HFFc6 (cell line): ENCODE measurements at regions not wholly inside any gene's neighbourhood (a gene's known extent, or its start where the extent isn't known, plus 50 kb on each side); places are given as distances from the start of the nearest gene placed in this dataset.

Experiments
- DNase-seq: peaks from one replicate; pipeline ENCODE4 v3.0.0-alpha.2; 2018
- H3K27ac Mint-ChIP-seq: 2 replicates; pipeline ENCODE4 v1.8.0; 2020; ENCODE audit warnings: mild to moderate bottlenecking, mixed read lengths
- H3K27me3 Mint-ChIP-seq: 2 replicates; pipeline ENCODE4 v1.8.0; 2021; ENCODE audit warnings: mild to moderate bottlenecking, moderate library complexity, mixed read lengths; ENCODE audit not compliant: insufficient read depth
- H3K36me3 Mint-ChIP-seq: 2 replicates; pipeline ENCODE4 v1.8.0; 2021; ENCODE audit warnings: low read depth, mixed read lengths
- H3K4me1 Mint-ChIP-seq: 2 replicates; pipeline ENCODE4 v1.8.0; 2020; ENCODE audit warnings: low read depth, mixed read lengths
- H3K4me3 Mint-ChIP-seq: 2 replicates; pipeline ENCODE4 v1.8.0; 2020; ENCODE audit warnings: mild to moderate bottlenecking, moderate library complexity, mixed read lengths
- H3K9me3 Mint-ChIP-seq: 2 replicates; pipeline ENCODE4 v1.8.0; 2020; ENCODE audit warnings: mild to moderate bottlenecking, mixed read lengths
- CTCF ChIP-seq: fragments of 200-600 bp; sonication (generic); IDR thresholded peaks from 2 replicates; pipeline ENCODE4 v1.5.0; 2021; ENCODE audit warnings: antibody characterized with exemption, mild to moderate bottlenecking

- Mint-ChIP-seq H3K4me3 (no peak overlapping the region), H3K27ac (no peak overlapping the region), H3K27me3 (no peaks in the 10 kb centered on the region), H3K4me1 (no peaks in the 10 kb centered on the region), H3K36me3 (no peaks in the 10 kb centered on the region), H3K9me3 (peaks cover 22% of the 10 kb centered on the region)
- no peak for DNase-seq
- no peak for TF ChIP-seq CTCF
These were observed 1680.8 kb upstream of the AGA start for GRCh38 chr4:179123084-179123483.

- DNase-seq = no peak
- Mint-ChIP-seq H3K27me3 (no peaks in the 10 kb centered on the region), H3K9me3 (peaks cover 27% of the 10 kb centered on the region), H3K4me1 (no peaks in the 10 kb centered on the region), H3K27ac (no peak overlapping the region), H3K4me3 (no peak overlapping the region), H3K36me3 (peaks cover under 1% of the 10 kb centered on the region; the same call in 1 of the 2 replicates)
- TF ChIP-seq CTCF = no peak
These were observed 1682.2 kb upstream of the AGA start for GRCh38 chr4:179124419-179124818.

- H3K9me3 Mint-ChIP-seq = peaks cover 27% of the 10 kb centered on the region
- H3K27ac Mint-ChIP-seq = no peak overlapping the region
These were observed 1682.7 kb upstream of the AGA start for GRCh38 chr4:179124957-179125356.

GRCh38 chr4:179125870-179126269 is 1683.6 kb upstream of the AGA start:
- Mint-ChIP-seq H3K9me3 (peaks cover 30% of the 10 kb centered on the region), H3K27me3 (no peaks in the 10 kb centered on the region), H3K36me3 (peaks cover 5% of the 10 kb centered on the region; the same call in 1 of the 2 replicates), H3K4me3 (no peak overlapping the region), H3K27ac (no peak overlapping the region), H3K4me1 (no peaks in the 10 kb centered on the region)
- no peak for DNase-seq
- no peak for TF ChIP-seq CTCF

More at GRCh38 chr4:179124957-179125356, 1682.7 kb upstream of the AGA start:
- TF ChIP-seq CTCF = no peak
- DNase-seq = no peak
- H3K4me3 Mint-ChIP-seq = no peak overlapping the region
- H3K27me3 Mint-ChIP-seq = no peaks in the 10 kb centered on the region
- H3K36me3 Mint-ChIP-seq = peaks cover 5% of the 10 kb centered on the region; the same call in 1 of the 2 replicates
- no peaks in the 10 kb centered on the region for H3K4me1 Mint-ChIP-seq

- H3K4me3 Mint-ChIP-seq = no peak overlapping the region
- TF ChIP-seq CTCF = no peak
- DNase-seq = no peak
- no peak overlapping the region for H3K27ac Mint-ChIP-seq
- no peaks in the 10 kb centered on the region for H3K27me3 Mint-ChIP-seq
- peaks cover 5% of the 10 kb centered on the region; the same call in 1 of the 2 replicates for H3K36me3 Mint-ChIP-seq
- no peaks in the 10 kb centered on the region for H3K4me1 Mint-ChIP-seq
- peaks cover 30% of the 10 kb centered on the region for H3K9me3 Mint-ChIP-seq
These were observed 1686.1 kb upstream of the AGA start for GRCh38 chr4:179128299-179128698.

- Mint-ChIP-seq H3K9me3 (peaks cover 25% of the 10 kb centered on the region), H3K27ac (no peak overlapping the region), H3K4me1 (no peaks in the 10 kb centered on the region), H3K36me3 (peaks cover 5% of the 10 kb centered on the region; the same call in 1 of the 2 replicates), H3K27me3 (no peaks in the 10 kb centered on the region), H3K4me3 (no peak overlapping the region)
- no peak for TF ChIP-seq CTCF
- no peak for DNase-seq
These were observed 1688.0 kb upstream of the AGA start for GRCh38 chr4:179130122-179130714.
